Inflammatory macrophage treated with lipopolysaccharide for 1 hour (primary cell): ENCODE measurements at regions not wholly inside any gene's neighbourhood (a gene's known extent, or its start where the extent isn't known, plus 50 kb on each side); places are given as distances from the start of the nearest gene placed in this dataset.

Experiments used
- DNase-seq, 2 donors: peaks; one replicate each; pipeline ENCODE4 v3.0.0-alpha.2; 2020 to 2022

DNA sequence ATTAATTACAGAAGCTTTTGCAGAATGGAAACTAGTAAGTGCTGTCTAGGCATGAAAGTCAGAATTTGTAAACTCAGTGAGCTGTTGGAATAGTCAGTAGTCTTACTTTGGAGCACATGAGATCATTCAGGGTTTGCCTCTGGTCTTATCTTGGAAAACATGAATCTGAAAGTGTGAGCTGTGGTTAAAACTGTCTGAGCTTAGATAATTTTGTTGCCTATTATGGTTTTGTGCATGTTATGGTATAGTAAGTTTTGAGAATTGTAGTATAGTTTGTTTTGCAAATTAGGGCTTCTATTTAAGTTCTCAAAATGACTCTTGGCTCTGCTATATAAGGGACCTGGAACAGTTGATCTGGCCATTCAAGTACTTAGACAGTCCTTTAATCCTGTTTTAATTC is 53.7 kb upstream of the TRPC4 start:
- DNase-seq, result no peak

DNA sequence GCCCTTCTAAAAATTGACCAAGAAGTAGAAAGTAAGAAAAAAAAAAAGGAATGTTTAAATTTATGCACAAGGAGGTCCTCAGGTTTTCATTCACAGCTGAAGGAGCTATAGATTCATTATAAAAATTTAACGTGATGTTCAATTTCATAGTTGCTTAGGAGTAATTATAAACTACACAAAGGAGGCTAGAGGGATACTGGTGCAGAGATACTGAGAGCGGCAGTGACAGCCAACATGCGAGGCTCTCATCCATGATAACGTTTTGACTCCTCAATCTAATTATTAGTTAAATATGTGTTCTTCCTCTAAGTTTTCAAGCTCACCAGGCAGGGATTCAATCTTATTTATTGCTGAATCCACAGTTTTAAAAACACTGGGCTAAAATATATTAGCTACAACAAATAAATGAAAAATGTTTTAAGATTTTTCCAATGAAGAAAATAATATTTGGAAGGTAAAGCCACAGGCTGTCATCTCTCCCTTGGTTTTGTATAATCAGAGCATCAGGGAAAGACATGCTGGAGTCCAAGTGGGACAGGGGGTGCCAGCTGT is 49.8 kb upstream of the TRPC4 start:
- no peak for DNase-seq
